Epithelial cell of prostate (primary cell): ENCODE measurements at regions not wholly inside any gene's neighbourhood (a gene's known extent, or its start where the extent isn't known, plus 50 kb on each side); places are given as distances from the start of the nearest gene placed in this dataset.
"Not testable (repeated sequence)": the region's sequence is repeated elsewhere in the genome, so short reads cannot be mapped to it uniquely, and the experiment has no call there.

Source experiments
- DNase-seq: peaks from one replicate; pipeline ENCODE4 v3.0.0-alpha.2; 2011; ENCODE audit warnings: low read depth, low spot score
- H3K27ac ChIP-seq: fragments of 450-650 bp; 2 replicates; pipeline ENCODE4 v1.5.1; 2017; ENCODE audit warnings: mild to moderate bottlenecking

GRCh38 chr7:86391813-86392212 lies 251.9 kb upstream of the GRM3 start:
- no peak for DNase-seq
- H3K27ac ChIP-seq = no peak overlapping the region

- not testable (repeated sequence) for DNase-seq, H3K27ac ChIP-seq
Measured at GRCh38 chr7:86375602-86376001, 268.1 kb upstream of the GRM3 start.

GRCh38 chr7:86372262-86372661 lies 271.4 kb upstream of the GRM3 start:
- no peak overlapping the region for H3K27ac ChIP-seq
- no peak for DNase-seq

- H3K27ac ChIP-seq = no peak overlapping the region
- no peak for DNase-seq
Measured at GRCh38 chr7:86366946-86367345, 276.8 kb upstream of the GRM3 start.

- not testable (repeated sequence) for DNase-seq, H3K27ac ChIP-seq
Measured at GRCh38 chr7:86340407-86340806, 303.3 kb upstream of the GRM3 start.

- H3K27ac ChIP-seq = no peak overlapping the region
- DNase-seq = no peak
Measured at GRCh38 chr7:86339051-86339450, 304.7 kb upstream of the GRM3 start.

GRCh38 chr7:86328801-86329433 lies 314.8 kb upstream of the GRM3 start:
- H3K27ac ChIP-seq = no peak overlapping the region

GRCh38 chr7:86326847-86327246 lies 316.9 kb upstream of the GRM3 start:
- no peak overlapping the region for H3K27ac ChIP-seq
- no peak for DNase-seq

More at GRCh38 chr7:86328801-86329433, 314.8 kb upstream of the GRM3 start:
- no peak for DNase-seq

- no peak for DNase-seq
- H3K27ac ChIP-seq = no peak overlapping the region
Measured at GRCh38 chr7:86320889-86321288, 322.8 kb upstream of the GRM3 start.

- H3K27ac ChIP-seq = no peak overlapping the region
- no peak for DNase-seq
Measured at GRCh38 chr7:86320341-86320740, 323.4 kb upstream of the GRM3 start.

- no peak overlapping the region for H3K27ac ChIP-seq
- no peak for DNase-seq
Measured at GRCh38 chr7:86313842-86314241, 329.9 kb upstream of the GRM3 start.

- no peak overlapping the region for H3K27ac ChIP-seq
- DNase-seq = no peak
Measured at GRCh38 chr7:86301301-86301700, 342.4 kb upstream of the GRM3 start.

- no peak overlapping the region for H3K27ac ChIP-seq
Measured at GRCh38 chr7:86295526-86295925, 348.2 kb upstream of the GRM3 start.

GRCh38 chr7:86282014-86282682 lies 361.6 kb upstream of the GRM3 start:
- DNase-seq = no peak
- no peak overlapping the region for H3K27ac ChIP-seq

More at GRCh38 chr7:86295526-86295925, 348.2 kb upstream of the GRM3 start:
- no peak for DNase-seq

GRCh38 chr7:86280150-86280549 lies 363.6 kb upstream of the GRM3 start:
- H3K27ac ChIP-seq = no peak overlapping the region

GRCh38 chr7:86262781-86263180 lies 380.9 kb upstream of the GRM3 start:
- DNase-seq = no peak

More at GRCh38 chr7:86280150-86280549, 363.6 kb upstream of the GRM3 start:
- no peak for DNase-seq

GRCh38 chr7:86257894-86258293 lies 385.8 kb upstream of the GRM3 start:
- H3K27ac ChIP-seq = no peak overlapping the region
- no peak for DNase-seq

More at GRCh38 chr7:86262781-86263180, 380.9 kb upstream of the GRM3 start:
- no peak overlapping the region for H3K27ac ChIP-seq

- no peak overlapping the region for H3K27ac ChIP-seq
- DNase-seq = no peak
Measured at GRCh38 chr7:86252406-86252805, 391.3 kb upstream of the GRM3 start.

GRCh38 chr7:86248977-86249376 lies 394.7 kb upstream of the GRM3 start:
- no peak overlapping the region for H3K27ac ChIP-seq

GRCh38 chr7:86243171-86243570 lies 400.5 kb upstream of the GRM3 start:
- no peak for DNase-seq
- no peak overlapping the region for H3K27ac ChIP-seq

More at GRCh38 chr7:86248977-86249376, 394.7 kb upstream of the GRM3 start:
- no peak for DNase-seq

- no peak overlapping the region for H3K27ac ChIP-seq
- DNase-seq = no peak
Measured at GRCh38 chr7:86226191-86226590, 417.5 kb upstream of the GRM3 start.

GRCh38 chr7:86222806-86223205 lies 420.9 kb upstream of the GRM3 start:
- no peak for DNase-seq
- H3K27ac ChIP-seq = no peak overlapping the region
